Activated CD4-positive, alpha-beta T cell treated with anti-CD3 and anti-CD28 coated beads for 4 hours (primary cell): ENCODE measurements at regions not wholly inside any gene's neighbourhood (a gene's known extent, or its start where the extent isn't known, plus 50 kb on each side); places are given as distances from the start of the nearest gene placed in this dataset.
"Not testable (repeated sequence)": the region's sequence is repeated elsewhere in the genome, so short reads cannot be mapped to it uniquely, and the experiment has no call there.

ENCODE experiments used
- DNase-seq, 2 donors: peaks; one replicate each; pipeline ENCODE4 v3.0.0-alpha.2; 2020

DNA sequence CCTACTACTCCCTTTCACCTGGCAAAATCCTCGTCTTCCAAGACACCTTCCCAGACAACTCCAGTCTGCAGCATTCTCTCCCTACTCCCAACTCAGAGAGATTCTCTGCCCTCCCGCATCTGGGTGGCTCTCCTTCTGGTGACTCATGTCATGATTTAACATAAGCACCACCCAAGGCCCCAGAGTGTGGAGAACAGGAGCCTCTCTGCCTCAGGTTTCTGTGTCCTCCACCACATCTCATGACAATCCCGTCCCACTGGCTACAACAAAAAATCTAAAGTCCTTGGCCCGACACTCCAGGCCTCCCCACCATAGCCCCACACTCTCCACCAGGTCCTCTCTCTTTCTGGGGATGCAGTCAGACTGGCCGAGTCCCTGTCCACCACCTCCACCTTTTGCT is 197.1 kb downstream of the BCL11A start:
- DNase-seq = no peak

DNA sequence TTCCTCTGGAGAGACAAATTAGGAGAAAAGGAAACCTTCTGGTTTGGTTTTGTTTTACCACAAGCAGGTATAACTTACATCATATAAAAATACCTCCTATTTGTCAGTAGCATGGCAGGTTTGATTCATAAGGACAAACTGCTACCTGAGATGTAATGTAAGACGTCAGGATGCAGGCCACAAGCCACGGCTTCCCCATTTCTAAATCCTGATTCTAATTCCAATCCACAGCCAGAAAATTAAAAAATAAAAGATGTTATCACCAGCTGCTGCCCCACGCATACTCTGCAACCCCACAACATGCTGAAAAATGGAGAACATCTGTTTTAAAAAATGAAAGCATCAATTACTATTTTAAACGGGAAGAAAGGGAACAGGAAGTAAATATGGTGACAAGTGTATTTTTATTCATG is 197.6 kb downstream of the BCL11A start:
- no peak for DNase-seq

DNA sequence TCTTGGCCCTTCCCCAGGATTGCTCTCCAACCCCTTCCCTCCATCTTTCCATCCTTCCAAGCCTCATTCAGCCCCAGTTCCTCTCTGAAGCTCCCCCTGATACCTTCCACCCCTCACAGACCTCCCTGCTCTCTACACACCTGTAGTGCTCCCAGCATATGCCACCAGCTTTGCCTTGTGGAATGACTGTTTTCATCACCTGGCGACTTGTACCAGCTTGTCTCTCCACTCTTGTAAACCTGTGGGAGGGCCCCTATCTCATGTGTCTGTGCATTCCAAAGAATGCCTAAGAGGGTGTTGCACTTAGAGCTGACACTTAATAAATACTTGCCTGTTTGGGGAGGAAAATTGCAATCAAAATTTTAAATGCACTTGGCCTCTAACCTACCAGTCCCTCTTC is 198.7 kb downstream of the BCL11A start:
- no peak for DNase-seq

DNA sequence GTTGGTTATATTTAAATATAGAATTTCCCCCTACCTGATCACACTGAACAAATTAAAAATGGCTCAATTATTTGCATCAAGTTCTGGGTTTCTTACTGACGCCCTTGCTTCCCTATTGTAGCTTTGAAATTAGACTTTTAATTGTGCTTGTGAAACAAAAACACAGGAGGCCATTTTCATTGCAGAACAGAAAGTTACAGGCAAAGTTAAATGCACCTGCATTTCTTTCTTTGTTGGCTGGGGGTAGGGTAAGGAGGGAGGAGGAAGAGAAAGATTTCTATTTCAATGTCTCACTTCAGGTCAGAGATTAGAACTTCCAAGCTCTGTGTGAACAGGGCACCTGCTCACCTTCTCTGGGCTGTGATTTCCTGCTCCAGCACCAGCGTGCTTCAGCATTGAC is 199.6 kb downstream of the BCL11A start:
- DNase-seq = no peak

DNA sequence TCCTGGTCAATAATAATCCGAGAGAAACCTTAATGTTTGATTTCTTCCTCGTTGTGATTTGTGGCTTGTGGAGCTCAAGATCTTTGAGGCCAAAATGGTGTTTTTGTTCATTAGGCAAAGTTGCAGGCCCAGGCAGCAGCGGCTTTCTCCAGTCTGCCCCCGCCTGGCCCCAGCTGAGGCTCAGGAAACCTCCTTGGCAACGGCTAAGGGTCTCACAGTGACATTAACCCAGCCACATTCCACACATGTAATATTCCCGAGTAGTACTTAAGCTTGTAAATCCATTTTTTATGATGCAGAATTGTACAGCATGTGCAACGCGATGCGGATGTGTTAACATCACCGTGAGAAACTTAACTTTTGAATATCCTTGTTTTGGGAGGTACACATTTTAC is 200.1 kb downstream of the BCL11A start:
- DNase-seq = no peak

DNA sequence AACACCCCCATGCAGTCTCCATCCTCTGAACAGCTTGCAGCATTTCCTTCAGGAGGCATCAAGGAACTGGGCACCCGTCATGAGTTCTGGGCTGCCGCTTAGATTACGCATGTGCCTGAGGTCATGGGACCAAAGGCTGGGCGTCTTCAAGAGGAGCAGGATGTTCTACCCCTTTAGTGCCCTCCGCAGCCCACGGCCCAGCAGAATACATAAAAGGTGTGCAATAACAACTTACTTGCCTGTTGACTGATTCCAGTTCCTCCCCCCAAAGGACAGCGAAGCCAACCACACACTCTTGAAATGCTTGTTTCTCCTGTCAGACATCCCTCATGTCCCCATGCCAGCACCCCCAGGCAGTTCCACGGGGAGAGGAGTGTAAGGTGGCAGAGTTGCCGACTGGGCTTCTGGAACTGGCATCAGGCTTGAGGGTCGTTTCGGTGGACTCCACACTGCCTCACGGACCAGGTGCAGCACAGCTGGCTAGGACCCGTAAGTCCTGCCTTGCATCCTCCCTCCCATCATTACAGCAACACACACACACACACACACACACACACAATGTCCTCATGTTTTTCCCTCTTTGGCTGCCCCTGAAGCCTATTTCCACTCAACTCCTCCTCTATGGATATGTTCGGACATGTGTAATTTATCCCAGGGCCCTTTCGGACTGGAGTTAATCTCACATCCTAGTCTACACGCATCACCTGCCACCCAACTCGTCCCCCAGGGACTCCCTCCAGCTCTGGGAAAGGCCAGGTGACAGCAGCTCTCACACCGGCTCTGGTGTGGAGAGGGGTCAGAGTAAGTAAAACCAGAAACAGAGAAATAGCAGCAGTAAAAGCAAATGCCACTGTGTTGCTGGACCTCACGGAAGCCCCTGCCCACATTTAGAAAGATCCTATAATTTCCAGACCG is 200.7 kb downstream of the BCL11A start:
- DNase-seq = no peak

DNA sequence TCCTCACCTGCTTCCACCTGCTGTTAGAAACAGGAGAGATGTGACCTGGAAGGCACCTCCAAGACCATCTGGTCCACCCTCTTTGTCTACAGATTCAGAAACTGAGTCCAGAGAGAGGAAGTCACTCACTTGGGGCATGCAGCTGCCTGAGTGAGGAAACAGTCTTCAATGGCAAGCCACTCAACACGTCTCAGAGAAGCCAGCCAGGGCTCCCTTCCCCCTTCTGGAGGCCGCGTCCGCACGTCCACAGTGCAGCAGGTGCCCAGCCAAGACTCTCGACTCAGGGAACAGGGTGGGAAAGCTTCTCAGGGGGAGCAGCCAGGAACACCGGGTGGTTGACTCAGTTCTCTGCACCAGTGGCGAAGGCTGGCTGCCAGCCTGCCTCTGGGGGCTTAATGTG is 201.7 kb downstream of the BCL11A start:
- DNase-seq = no peak

DNA sequence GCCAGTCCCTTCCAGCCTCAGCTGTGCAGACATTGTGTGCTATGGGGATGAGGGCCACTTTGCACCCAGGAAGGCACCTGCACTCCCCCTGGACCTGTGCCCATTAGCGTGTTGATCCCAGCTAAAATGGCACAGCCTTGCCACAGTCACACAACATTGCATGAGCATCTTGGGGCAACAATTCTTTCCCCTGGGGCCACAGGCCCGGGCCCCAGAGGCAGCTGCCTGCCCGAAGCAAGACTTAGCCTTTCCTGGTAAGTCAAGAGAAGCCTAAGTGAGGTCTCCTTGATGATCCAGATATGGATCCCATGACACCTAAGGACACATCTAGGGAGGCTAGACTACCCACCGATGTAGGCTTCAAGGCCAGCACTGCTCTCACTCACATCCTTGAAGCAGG is 202.1 kb downstream of the BCL11A start:
- no peak for DNase-seq

DNA sequence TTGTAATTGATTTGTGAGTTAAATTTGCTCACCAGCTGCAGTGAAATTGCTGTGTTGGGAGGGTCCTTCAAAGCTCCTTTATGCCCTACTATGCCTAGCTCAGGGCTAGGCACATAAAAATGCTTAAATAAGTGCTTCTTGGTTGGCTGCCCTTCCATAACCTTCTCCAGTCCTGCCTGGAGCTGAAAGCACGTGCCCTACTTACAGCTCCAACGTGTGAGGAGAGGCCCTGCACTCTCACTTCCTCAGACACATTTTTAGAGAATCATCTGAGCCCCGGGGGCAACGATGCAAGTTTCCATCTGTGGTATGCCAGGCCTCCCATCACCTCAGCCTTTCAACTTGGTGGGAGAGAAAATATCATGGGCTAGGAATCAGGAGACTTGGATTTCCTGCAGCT is 202.7 kb downstream of the BCL11A start:
- DNase-seq = no peak

DNA sequence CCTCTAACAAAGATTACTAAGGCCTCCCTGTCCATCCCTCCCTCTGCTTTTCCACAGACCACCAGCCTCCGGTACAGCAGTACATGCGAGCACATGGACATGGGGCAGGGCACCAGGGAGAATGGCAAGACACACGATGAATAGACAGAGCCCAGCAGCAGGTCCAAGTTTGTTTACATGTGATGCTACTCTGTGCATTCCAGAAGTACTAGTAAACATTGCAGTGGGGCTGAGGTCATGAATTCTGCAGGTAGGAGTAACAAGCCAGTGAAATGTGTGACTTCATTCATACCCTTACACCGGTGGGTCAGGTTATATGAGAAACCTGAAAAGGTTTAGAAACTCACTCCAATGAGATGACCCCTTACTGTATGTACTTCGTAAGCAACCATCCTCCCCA is 205.7 kb downstream of the BCL11A start:
- DNase-seq = no peak

DNA sequence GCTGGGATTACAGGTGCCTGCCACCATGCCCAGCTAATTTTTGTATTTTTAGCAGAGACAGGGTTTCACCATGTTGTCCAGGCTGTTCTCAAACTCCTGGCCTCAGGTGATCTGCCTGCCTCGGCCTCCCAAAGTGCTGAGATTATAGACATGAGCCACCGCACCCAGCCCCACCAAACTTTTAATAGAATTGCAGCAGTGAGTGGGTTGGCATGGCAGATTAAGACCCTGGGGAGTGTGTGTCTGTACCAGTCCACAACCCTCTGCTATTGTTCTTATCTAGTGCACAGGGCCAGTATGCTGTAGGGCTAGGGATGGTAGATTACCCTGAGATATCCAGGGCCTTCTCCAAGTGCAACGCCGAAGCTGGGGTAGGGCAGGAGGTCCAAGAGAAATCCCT is 211.0 kb downstream of the BCL11A start:
- not testable (repeated sequence) for DNase-seq

DNA sequence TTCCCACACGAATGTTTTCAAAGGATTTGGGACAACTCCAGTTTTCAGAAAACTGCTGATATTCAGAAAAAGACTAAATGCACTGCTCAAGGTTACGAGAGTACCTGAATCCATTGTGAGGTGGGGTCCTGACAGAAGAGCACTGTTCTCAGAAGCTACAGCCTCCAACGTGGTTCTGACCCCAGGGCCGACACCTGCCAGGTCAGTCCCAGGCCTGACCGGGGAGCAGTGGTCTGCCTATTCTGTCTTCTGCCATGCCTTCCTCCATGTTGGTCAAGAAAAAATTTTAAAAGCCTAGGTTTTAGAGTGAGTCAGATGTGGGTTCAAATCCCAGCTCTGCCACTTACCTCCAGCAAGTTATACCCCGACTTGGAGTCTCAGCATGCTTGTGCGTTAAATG is 212.3 kb downstream of the BCL11A start:
- DNase-seq = no peak

DNA sequence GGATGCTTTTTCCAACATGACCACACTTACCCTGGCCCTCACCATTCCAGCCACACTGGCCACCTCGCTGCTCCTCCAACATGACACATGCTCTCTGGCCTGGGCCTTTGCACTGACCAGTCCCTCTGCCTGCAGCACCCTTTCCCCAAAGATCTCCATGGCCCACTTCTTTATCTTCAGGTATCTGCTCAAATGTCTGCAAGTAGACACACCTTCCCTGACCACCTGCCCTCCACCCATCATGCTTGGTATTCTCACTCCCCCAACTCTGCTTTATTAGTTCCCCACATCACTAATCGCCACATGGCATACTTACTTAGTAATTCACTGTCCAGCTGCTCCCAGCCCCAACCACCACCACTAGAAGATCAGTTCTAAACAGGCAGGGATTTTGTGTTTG is 214.2 kb downstream of the BCL11A start:
- DNase-seq = no peak

DNA sequence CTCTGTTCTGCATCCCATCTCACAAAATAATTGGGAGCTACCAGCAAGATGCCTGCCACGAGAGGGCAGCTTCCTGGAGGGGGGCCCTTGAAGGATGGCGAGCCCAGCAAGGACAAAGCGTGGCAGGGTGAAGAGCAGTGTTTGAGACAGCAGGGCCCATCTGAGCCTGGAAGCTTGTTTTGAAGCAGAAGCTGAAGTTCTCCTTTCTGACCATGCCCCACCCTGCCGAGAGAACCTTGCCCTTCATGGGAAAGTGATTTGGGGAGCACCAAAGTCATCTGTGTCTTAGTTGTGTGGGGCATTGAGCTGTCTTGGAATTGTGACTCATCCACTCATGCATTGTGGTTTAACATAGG is 216.3 kb downstream of the BCL11A start:
- no peak for DNase-seq

DNA sequence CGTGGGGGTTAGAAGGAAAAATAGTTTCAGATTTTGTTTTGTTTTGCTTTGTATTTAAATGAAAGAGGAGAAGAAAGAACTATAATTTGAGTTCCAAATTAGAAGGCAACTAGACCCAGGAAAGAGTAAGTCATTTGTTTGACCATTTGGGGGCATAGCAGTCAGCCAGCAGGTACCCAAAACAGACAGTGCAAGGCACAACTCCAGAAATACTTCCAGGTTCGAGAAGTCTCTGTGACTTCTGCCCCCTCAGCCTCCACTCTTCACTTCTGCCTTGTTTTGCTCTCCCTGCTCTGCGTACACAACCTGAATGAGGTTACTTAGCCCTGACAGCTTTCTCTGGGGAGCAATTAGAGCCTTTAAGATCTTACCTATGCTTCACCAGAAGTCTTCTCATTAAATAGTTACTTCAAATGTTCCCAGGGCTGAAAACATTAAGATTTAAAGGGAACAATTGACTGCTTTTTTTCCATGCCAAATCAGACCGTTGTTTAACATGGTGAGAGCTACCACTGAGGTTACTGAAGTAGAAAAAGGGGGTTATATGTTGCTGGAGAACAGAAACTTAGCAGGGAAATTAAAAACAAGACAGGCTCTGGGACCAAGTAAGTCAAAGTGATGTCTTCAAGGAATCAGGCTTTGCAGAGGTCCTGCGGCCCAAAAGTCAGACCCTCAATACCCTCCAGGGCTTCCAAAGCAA is 216.9 kb downstream of the BCL11A start:
- DNase-seq = no peak

DNA sequence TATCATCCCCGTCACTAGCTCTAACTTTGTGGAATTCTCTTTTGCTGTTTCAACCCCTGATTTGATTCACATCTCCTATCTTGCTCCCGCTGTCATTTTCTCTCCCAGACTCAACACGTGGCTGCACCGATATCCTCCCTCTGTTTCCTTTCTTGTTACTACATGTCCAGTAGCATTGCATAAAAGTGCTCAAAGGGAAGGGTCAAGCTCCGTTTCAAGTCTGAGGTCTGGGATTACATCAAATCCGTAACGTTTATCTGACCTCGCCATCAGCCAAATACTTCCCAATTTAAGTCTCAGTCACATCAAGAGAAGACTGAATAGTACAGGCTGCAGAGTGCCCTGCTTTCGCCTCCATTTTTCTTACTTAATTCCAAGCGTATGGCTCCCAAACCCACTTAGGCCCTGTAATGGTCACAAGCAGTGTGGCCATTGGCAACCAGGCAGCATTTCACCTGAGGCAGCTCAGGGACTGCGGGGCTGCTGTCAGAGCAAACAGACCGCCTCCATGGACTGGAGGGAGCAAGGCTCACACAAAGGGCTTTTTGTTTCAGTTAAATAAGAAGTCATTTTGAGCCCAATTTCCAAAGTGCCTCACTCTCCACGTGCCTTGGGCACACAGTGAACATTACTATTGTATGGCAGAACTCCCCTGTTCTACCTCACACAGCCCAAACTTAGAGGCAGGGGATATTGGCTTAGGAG is 217.8 kb downstream of the BCL11A start:
- no peak for DNase-seq

DNA sequence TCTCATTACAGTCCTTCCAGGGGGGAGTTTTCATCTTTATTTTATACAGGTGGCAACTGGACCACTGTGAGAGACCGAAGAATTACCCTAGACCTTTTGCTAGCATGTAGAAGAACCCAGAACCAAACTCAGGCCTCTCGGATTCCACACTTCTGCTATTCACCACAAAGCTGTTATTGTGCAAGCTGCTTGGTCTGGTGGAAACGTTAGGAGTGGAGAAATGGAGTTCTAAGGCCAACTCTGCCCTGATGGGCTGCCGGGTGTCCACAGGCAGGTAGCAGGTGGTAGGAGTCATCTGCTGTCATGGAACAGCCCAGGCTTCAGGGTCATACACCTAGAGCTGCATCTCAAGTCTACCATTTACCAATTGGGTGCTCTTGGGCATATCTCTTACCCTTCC is 218.8 kb downstream of the BCL11A start:
- no peak for DNase-seq

DNA sequence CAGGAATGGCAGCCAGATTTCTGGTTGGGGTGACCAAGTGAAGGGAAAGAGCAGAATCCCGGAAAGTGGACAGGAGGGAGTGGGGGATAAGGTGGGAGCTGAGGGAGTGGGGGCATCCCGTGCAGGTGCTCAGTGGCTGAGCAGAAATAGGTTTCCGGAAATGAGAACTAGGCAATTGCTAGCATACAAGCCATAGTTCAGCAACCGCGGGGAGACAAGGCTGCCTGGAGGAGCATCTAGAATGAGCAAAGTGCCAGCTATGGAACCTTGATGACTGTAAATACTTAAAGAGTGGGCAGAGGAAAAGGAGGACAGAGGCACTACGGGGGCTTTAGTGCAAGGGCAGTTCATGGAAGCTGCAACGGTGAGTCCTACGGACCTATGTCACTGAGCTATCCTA is 220.2 kb downstream of the BCL11A start:
- no peak for DNase-seq

DNA sequence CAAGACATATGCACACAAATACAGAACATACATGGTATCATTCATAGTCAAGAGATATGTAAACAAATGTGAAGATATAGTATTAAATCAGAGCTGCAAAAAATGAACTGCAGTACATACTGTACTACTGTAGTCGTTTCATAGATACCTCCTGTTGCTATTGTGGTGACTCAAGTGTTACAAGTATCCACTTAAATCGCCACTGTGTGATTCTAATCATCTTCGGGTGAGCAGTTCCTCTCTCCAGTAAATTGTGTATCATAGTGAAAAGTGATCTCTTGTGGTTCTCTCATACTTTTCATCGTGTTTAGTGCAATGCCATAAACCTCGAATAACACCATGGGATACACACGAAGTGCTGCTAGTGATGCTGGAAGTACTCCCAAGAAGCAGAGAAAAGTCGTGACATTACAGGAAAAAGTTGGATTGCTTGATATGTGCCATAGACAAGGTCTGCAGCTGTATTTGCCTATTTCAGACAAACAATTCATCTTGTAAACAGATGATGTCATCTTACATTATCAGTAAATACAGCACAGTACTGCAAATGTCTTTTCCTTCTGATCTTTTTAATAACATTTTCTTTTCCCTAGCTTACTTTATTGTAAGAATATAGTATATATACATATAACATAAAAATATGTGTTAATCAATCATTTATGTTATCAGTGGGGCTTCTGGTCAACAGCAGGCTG is 222.2 kb downstream of the BCL11A start:
- DNase-seq = no peak

DNA sequence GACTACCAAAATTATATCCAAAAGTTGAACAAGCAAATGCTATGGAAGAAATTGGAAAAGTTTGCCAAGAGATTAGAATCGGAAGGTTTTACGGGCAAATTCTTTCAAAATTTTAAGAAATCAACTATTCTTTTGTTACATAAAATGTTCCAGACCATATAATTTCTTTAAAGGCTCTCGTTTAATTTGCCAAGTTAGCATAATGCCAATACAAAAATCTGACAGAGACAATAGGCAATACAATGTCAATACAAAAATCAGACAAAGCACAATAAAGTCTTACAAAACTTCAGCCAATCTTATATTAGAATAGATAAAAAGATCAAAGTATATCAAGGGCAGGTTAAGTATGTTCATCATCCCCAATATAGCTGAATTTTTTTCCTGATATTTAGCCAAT is 224.2 kb downstream of the BCL11A start:
- no peak for DNase-seq

DNA sequence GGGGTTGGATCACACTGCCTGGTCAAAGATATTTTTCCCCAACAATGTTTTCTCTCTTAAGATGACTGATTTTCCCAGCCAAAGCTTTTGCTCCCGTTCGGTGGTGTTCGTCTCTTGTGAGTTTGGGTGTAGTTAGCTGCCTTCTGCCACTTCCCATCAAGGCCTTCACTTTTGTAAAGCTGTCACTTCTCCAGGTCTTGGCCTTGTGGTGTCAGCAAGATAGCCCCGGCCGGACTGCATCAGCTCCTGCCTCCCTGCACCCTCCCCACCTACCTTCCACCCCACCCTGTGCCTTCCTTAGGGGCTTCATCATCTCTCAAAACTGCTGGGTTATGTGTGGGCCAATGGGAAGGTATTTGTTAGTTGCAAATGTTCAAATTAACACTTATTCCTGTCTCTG is 228.9 kb downstream of the BCL11A start:
- DNase-seq = no peak

DNA sequence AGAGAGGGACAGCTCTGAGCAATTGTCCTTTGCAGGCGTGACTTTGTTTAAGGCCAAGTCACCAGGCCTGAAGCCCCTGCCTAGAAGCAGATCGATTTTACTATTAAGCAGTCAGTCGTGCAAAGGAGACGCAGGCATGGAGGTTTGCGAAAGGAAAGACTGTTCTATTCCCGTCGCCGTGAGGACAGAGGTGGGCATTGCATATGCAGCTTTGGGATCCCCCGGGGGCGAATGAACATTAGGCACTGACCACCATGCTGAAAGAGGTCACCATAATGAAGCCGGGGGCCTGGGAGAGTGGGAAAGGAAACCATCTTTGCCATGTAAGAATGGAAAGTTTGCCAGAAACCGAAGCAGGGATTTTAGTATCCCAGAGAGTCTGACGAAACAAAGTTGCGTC is 231.6 kb downstream of the BCL11A start:
- DNase-seq = no peak

DNA sequence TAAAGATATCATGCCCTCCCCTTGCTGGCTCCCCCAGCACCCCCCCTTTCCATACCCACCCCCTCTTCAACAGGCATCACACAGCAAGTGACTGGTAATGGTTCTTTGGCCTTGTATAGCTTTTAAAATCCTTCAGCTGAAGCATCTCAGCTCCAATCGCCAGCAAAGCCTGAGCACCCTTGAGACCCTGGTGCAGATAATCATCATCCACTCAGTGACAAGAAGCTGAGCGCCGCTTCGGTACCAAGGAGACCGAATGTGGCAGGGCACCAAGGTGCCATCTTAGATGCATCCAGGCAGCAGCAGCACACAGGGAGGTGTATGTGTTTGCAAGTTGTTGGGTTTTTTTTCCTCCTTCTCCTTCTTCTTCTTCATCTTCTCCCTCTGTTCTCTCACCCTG is 232.7 kb downstream of the BCL11A start:
- no peak for DNase-seq
